GM12874 (cell line): ENCODE measurements at regions not wholly inside any gene's neighbourhood (a gene's known extent, or its start where the extent isn't known, plus 50 kb on each side); places are given as distances from the start of the nearest gene placed in this dataset.

Experiments
- CTCF ChIP-seq: IDR thresholded peaks from 2 replicates; pipeline ENCODE4 v1.5.1; 2011; ENCODE audit warnings: low read depth, mild to moderate bottlenecking, control low read depth, low read length, moderate library complexity; ENCODE audit not compliant: insufficient read depth

- TF ChIP-seq CTCF = no peak
These were observed 74.7 kb downstream of the BUD13 start for GRCh38 chr11:116698080-116698479.

- no peak for TF ChIP-seq CTCF
These were observed 75.1 kb downstream of the BUD13 start for GRCh38 chr11:116697639-116698038.

GRCh38 chr11:116697011-116697410, 75.8 kb downstream of the BUD13 start:
- no peak for TF ChIP-seq CTCF

- no peak for TF ChIP-seq CTCF
These were observed 76.3 kb downstream of the BUD13 start for GRCh38 chr11:116696381-116696941.

GRCh38 chr11:116695657-116696254, 77.0 kb downstream of the BUD13 start:
- TF ChIP-seq CTCF = no peak

GRCh38 chr11:116694815-116695590, 77.8 kb downstream of the BUD13 start:
- TF ChIP-seq CTCF = no peak

GRCh38 chr11:116694349-116694725, 78.5 kb downstream of the BUD13 start:
- TF ChIP-seq CTCF = no peak
